Mononuclear cell (primary cell): ENCODE measurements at regions not wholly inside any gene's neighbourhood (a gene's known extent, or its start where the extent isn't known, plus 50 kb on each side); places are given as distances from the start of the nearest gene placed in this dataset.
"Not testable (repeated sequence)": the region's sequence is repeated elsewhere in the genome, so short reads cannot be mapped to it uniquely, and the experiment has no call there.

Experiments
- H3K27me3 ChIP-seq: 2 replicates; pipeline ENCODE4 v1.6.0; 2011; ENCODE audit warnings: low read length, control low read depth; ENCODE audit not compliant: insufficient read depth
- H3K4me1 ChIP-seq: 2 replicates; pipeline ENCODE4 v1.5.1; 2011; ENCODE audit warnings: mild to moderate bottlenecking, low read length, control low read depth; ENCODE audit not compliant: insufficient read depth
- H3K4me3 ChIP-seq: 2 replicates; pipeline ENCODE4 v1.5.1; 2011; ENCODE audit warnings: mild to moderate bottlenecking, low read length, moderate library complexity
- H3K9me3 ChIP-seq: 2 replicates; pipeline ENCODE4 v1.5.1; 2011; ENCODE audit warnings: low read depth, mild to moderate bottlenecking, control low read depth, low read length

DNA sequence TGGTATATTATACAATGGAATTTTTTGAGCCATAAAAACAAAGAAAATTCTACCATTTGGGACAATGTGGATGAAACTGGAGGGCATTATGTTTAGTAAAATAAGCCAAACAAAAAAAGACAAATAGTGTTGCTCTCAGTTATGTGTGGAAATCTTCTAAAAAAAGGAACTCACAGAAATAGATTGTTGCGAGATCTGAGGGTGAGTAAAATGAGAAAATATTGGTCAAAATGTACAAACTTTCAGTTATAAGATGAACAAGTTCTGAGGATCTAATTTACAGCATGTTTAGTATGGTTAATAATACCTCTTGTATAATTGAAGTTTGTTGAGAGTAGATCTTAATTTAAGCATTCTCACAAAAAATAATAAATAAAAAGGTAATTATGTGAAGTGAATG, 291.2 kb downstream of the KIF20B start:
- H3K4me3 ChIP-seq = no peak overlapping the region
- H3K27me3 ChIP-seq = no peaks in the 10 kb centered on the region
- no peaks in the 10 kb centered on the region for H3K9me3 ChIP-seq
- no peaks in the 10 kb centered on the region for H3K4me1 ChIP-seq

DNA sequence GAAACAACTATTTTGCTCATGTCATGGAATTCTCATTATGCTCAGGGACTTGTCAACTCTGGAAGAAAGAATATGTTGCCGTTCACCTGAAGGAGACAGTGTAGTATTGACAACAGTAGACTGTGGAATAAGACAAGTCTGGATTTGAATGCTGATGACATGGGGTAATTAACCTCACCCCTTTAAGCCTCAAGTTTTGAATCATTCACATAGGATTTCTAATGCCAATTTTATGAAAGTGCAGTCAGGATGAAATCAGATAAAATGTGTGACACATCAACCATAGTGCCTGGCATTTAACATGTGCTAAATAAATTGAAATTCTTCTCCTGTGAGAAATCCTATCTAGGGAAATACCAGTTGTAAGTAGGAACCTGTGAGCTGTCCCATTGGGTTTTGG, 305.8 kb downstream of the KIF20B start:
- H3K4me3 ChIP-seq = no peak overlapping the region
- H3K9me3 ChIP-seq = no peaks in the 10 kb centered on the region
- H3K27me3 ChIP-seq = no peaks in the 10 kb centered on the region
- H3K4me1 ChIP-seq = no peaks in the 10 kb centered on the region

DNA sequence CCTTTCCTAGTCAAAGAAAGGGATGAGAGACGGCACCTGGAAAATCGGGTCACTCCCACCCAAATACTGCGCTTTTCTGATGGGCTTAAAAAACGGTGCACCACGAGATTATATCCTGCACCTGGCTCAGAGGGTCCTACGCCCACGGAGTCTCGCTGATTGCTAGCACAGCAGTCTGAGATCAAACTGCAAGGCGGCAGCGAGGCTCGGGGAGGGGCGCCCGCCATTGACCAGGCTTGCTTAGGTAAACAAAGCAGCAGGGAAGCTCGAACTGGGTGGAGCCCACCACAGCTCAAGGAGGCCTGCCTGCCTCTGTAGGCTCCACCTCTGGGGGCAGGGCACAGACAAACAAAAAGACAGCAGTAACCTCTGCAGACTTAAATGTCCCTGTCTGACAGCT, 309.9 kb downstream of the KIF20B start:
- H3K27me3 ChIP-seq, H3K4me3 ChIP-seq, H3K4me1 ChIP-seq, H3K9me3 ChIP-seq: not testable (repeated sequence)

DNA sequence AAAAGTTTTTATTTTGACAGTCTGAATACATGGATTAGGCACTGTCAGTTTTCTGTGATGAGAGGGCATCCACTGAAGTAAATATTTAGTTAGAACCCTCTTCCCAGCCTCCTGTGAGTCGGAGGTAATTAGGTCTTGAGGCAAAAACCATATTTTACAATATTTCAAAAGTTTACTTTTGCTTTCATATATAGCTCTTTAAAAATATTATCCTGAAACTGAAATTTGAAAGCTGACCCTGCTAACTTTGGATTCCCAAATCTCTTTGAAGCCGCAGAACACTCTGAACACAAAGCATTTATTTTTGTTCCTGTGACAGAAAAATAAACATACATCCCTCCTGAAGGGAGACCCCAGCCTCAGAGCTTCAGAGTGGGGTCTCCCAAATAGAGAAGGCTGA, 317.4 kb downstream of the KIF20B start:
- no peak overlapping the region for H3K4me3 ChIP-seq
- H3K27me3 ChIP-seq = no peaks in the 10 kb centered on the region
- no peaks in the 10 kb centered on the region for H3K4me1 ChIP-seq
- H3K9me3 ChIP-seq = no peaks in the 10 kb centered on the region

DNA sequence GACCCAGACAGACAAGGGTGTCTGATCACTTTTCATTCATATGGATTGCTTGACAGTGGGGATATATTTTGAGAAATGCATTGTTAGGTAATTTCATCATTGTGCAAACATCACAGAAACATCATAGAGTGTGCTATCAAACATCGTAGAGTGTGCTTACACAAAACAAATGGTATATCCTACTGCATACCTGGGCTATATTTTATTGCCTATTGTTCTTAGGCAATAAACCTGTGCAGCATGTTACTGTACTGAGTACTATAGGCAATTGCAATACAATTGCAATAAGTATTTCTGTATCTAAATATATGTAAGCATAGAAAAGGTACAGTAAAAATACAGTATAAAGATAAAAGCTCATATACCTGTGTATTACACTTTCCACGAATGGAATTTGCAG, 319.1 kb downstream of the KIF20B start:
- Histone ChIP-seq H3K27me3 (no peaks in the 10 kb centered on the region), H3K4me1 (no peaks in the 10 kb centered on the region), H3K9me3 (no peaks in the 10 kb centered on the region), H3K4me3 (no peak overlapping the region)

DNA sequence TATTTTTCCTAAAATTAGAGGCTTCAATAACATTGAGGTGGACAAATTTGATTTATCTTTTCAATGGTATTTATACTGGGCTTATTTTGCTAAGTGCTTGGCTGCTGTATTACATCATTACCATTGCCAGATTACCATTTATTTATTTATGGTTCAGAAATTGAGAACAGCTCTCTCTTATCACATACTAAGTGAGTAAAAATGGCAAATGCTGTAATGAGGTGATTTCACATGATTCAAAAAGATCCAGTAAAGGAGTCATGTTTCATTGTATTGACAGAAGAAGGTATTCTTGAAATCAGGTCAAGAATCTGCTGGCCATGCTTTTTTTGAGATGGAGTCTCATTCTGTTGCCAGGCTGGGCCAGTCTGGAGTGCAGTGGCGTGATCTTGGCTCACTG, 322.6 kb downstream of the KIF20B start:
- Histone ChIP-seq H3K4me1 (no peaks in the 10 kb centered on the region), H3K4me3 (no peak overlapping the region), H3K27me3 (no peaks in the 10 kb centered on the region), H3K9me3 (no peaks in the 10 kb centered on the region)

DNA sequence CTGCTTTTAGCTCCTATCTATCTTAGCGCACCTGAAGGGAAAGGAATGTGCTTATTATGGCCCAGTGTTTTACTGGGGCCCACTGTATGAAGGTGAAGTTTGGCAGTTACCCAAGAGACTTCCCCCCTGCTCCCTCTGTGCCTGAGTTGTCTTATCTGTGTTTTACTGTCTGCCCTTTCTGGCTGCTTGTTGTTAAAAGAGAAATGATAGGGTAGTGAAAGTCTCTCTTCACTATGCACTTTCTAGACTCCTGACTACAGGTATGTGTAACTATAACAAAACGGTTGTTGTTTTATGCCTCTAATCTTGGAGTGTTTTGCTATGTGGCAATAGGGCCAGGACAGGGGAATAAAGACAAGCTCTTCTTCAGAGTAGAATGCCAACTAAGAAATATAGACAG, 326.9 kb downstream of the KIF20B start:
- H3K9me3 ChIP-seq = no peaks in the 10 kb centered on the region
- no peak overlapping the region for H3K4me3 ChIP-seq
- H3K27me3 ChIP-seq = no peaks in the 10 kb centered on the region
- H3K4me1 ChIP-seq = no peaks in the 10 kb centered on the region

DNA sequence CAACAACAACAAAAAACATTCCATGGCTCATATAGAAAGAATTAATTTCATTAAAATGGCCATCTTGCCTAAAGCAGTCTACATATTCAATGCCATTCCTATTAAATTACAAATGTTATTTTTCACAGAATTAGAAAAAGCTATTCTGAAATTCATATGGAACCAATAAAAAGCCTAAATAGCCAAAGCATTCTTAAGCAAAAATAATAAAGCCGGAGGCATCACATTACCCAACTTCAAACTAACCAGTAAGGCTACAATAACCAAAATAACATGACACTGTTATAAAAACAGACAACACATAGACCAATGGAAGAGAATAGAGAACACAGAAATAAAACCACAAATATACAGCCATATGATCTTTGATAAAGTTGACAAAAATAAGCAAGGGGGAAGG, 330.4 kb downstream of the KIF20B start:
- Histone ChIP-seq H3K4me1 (no peaks in the 10 kb centered on the region), H3K27me3 (no peaks in the 10 kb centered on the region), H3K9me3 (no peaks in the 10 kb centered on the region), H3K4me3 (no peak overlapping the region)

DNA sequence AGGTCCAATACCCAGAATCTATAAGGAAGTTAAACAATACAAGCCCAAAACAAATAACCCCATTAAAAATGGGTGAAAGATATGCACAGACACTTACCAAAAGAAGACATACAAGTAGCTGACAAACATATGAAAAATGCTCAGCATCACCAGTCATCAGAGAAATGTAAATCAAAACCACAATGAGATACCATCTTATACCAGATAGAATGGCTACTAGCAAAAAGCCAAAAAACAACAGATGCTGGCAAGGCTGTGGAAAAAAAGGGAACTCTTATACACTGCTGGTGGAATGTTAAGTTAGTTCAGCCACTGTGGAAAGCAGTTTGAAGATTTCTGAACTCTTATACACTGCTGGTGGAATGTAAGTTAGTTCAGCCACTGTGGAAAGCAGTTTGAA, 331.1 kb downstream of the KIF20B start:
- Histone ChIP-seq H3K27me3 (no peaks in the 10 kb centered on the region), H3K9me3 (no peaks in the 10 kb centered on the region), H3K4me3 (no peak overlapping the region), H3K4me1 (no peaks in the 10 kb centered on the region)

DNA sequence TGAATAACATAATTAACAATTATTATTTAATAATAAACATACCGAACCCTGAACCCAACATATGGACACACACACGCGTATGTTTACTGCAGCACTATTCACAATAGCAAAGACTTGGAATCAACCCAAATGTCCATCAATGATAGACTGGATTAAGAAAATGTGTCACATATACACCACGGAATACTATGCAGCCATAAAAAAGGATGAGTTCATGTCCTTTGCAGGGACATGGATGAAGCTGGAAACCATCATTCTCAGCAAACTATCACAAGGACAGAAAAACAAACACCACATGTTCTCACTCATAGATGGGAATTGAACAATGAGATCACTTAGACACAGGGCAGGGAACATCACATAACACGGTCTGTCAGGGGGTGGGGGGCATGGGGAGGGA, 333.5 kb downstream of the KIF20B start:
- not testable (repeated sequence) for H3K9me3 ChIP-seq, H3K27me3 ChIP-seq, H3K4me3 ChIP-seq, H3K4me1 ChIP-seq

DNA sequence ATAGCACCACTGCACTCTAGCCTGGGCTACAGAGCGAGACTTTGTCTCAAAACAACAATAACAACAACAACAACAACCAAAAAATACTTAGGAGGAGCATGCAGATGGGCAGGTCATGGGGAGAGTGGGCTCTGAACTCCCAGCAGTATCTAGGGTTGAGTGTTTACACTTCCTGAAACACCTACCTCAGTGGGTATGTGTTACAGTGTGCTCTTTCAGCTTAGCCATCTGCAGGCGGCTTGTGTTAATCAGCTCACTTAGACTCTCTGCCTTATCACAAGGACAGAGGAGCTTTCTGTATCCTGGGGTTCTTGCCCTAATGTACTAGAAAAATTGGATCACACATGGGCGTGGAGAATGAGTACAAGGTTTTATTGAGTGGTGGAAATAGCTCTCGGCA, 340.2 kb downstream of the KIF20B start:
- H3K9me3 ChIP-seq = no peaks in the 10 kb centered on the region
- H3K27me3 ChIP-seq = no peaks in the 10 kb centered on the region
- H3K4me1 ChIP-seq = no peaks in the 10 kb centered on the region
- no peak overlapping the region for H3K4me3 ChIP-seq

DNA sequence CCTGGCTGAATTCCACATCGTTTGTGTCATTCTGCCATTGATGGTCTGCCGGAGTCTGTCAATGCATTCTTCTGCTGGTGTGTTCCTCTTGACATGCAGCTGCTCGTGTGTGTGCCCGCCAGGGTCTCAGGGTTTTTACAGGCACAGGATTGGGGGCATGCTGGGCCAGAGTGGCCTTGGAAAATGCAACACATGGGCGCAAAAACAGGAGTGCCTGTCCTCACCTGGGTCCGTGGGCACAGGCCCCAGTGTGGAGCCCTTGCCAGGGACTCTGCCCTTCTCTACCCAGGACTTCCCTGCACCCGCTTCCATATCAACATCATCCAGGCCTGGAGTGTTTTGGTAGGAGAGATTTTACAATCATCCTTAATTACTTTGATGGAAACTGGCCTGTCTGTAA, 340.7 kb downstream of the KIF20B start:
- Histone ChIP-seq H3K9me3 (no peaks in the 10 kb centered on the region), H3K4me1 (no peaks in the 10 kb centered on the region), H3K27me3 (no peaks in the 10 kb centered on the region)

DNA sequence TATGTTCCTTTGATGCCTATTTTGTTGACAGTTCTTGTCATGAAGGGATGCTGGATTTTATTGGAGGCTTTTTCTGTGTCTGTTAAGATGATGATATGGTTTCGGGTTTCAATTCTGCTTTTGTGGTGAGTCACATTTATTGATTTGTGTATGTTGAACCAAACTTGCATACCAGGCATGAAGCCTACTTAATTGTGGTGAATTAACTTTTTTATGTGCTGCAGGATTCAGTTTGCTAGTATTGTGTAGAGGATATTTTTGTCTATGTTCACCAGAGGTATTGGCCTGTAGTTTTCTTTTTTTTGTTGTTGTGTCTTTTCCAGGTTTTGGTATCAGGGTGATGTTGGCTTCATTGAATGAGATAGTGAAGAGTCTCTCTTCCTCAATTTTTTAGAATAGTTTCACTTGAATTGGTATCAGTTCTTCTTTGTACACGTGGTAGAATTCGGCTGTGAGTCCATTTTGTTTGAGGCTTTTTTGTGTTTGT, 345.9 kb downstream of the KIF20B start:
- H3K4me3 ChIP-seq = no peak overlapping the region
- peaks cover 5% of the 10 kb centered on the region for H3K4me1 ChIP-seq
- no peaks in the 10 kb centered on the region for H3K27me3 ChIP-seq
- H3K9me3 ChIP-seq = no peaks in the 10 kb centered on the region

More for the DNA sequence above, 340.7 kb downstream of the KIF20B start:
- no peak overlapping the region for H3K4me3 ChIP-seq

DNA sequence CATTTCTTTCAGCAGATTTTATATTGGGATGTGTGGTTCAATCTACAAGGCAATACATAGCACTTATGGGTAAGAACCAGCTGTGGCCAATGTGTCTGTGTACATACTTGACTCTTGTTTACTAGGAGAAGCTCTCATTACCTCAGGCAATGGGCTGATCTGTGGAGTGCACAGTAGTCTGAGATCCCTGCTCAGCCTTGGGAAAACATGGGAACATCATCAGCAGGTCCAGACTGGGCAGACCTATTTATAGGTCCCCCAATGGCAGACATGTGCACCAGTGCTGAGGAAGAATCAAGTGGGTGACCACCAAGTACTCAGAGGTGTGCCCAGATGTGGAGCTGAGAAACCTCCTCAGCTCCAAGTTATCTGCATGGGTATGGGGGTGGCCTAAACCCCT, 349.7 kb downstream of the KIF20B start:
- H3K4me1 ChIP-seq = peaks cover 5% of the 10 kb centered on the region
- peaks cover 2% of the 10 kb centered on the region for H3K27me3 ChIP-seq
- no peaks in the 10 kb centered on the region for H3K9me3 ChIP-seq
- no peak overlapping the region for H3K4me3 ChIP-seq

DNA sequence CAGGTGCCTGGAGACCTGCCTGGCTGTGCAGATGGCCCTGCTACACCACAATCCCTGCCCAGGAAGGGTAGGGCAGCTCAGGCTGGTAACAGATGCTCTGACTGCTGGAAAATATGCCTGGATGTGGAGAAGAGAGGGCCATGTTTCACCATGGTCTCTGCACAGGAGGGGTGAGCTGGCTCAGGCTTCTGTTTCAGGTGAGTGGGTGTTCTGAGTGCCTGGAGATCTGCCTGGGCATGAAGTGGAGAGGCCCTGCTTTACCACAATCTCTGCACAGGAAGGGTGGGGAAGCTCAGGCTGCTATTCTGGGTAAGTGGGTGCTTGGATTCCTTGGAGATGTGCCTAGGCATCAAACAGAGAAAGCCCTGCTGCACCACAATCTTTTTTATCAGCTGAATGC, 350.1 kb downstream of the KIF20B start:
- Histone ChIP-seq H3K27me3 (peaks cover 2% of the 10 kb centered on the region), H3K9me3 (no peaks in the 10 kb centered on the region), H3K4me1 (peaks cover 5% of the 10 kb centered on the region), H3K4me3 (no peak overlapping the region)

DNA sequence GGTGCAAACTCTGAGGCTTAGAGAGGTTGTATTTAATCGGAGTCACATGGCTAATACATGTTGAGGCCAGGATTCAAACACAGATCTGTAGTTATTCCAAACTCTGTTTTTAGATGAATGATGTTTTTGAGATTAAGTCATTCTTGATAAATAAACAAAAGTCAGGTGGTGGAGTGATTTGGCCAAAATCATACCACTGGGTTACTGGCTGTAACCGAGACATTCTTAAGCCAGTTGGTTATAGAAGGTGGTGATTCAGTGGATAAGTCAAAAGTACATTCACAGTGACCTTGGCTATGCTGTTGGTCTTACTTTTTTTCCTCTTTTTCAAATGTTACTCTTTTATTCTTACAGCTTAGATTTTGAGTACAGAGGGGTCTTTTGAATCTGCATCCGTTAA, 361.4 kb downstream of the KIF20B start:
- H3K27me3 ChIP-seq = no peaks in the 10 kb centered on the region

DNA sequence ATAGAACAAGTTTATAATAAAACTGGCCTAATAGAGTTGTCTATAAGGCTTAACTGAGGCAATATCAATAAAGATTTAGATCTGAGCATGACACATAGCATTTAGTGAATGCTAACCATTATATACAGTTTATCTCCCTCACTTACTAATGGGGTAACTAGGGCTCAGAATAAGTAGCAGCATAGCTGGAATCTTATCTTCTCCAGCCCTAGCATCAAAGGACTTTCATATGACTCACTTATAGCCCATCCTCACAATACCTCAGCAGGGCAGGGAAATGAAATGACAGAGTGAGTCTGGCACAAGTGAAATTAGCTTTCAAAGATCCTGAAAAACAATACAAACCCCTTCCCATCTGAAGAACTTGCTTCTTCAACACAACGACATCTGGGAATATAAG, 362.9 kb downstream of the KIF20B start:
- no peak overlapping the region for H3K4me3 ChIP-seq
- H3K9me3 ChIP-seq = no peaks in the 10 kb centered on the region
- H3K27me3 ChIP-seq = no peaks in the 10 kb centered on the region
- no peaks in the 10 kb centered on the region for H3K4me1 ChIP-seq

More for the DNA sequence above, 361.4 kb downstream of the KIF20B start:
- H3K4me1 ChIP-seq = no peaks in the 10 kb centered on the region
- H3K9me3 ChIP-seq = no peaks in the 10 kb centered on the region
- no peak overlapping the region for H3K4me3 ChIP-seq
